ELF-1 (cell line): ENCODE measurements at regions not wholly inside any gene's neighbourhood (a gene's known extent, or its start where the extent isn't known, plus 50 kb on each side); places are given as distances from the start of the nearest gene placed in this dataset.
"Not testable (repeated sequence)": the region's sequence is repeated elsewhere in the genome, so short reads cannot be mapped to it uniquely, and the experiment has no call there.

Source experiments
- DNase-seq: peaks from one replicate; pipeline ENCODE4 v3.0.0-alpha.2; 2016; ENCODE audit warnings: low read depth, low spot score

DNA sequence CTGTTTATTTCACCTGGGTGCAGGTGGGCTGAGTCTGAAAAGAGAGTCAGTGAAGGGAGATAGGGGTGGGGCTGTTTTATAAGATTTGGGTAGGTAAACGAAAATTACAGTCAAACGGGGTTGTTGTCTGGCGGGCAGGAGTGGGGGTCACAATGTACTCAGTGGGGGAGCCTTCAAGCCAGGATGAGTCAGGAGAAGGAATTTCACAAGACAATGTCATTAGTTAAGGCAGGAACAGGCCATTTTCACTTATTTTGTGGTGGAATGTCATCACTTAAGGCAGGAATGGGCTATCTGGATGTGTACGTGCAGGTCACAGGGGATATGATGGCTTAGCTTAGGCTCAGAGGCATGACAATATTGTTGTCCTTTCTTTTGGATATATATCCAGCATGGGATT, 592.5 kb upstream of the MDGA2 start:
- DNase-seq: peak; percentile 7

DNA sequence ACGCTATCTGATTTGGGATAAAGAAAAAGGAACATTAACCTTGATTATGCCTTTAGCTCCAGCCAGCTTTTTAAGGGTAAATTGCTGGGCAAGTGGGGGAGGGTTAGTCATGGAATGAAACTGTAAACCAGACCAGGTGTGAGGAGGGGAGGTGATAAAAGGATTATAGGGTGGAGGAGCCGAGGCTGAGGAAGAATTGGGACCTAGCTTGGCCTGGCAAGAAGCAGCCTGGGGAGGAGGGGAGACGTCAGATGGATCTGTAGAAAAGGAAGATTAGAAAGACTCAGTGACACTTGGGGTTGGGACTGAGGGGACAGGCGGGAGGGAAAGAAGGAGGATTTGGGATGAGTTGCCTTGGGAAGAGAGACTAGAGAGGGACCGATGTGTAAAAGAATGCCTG, 590.8 kb upstream of the MDGA2 start:
- DNase-seq: peak; percentile 28

DNA sequence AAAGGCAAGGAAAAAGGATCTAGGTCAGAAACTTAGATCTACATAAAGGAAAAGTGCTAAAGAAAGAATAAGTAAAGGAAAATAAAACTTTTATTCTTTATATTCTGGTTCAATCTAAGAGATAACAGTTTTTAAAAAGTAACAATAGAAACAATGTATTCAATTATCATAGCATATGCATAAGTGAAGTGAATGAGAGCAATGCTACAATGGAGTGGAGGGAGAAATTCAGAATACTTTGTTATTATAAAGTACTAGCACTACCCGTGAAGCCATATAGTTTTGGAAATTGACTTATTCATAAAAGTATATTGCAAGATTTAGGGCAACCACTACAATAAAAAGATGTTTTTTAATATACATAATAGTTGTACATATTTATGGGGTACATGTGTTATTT, 586.0 kb upstream of the MDGA2 start:
- DNase-seq: no peak

DNA sequence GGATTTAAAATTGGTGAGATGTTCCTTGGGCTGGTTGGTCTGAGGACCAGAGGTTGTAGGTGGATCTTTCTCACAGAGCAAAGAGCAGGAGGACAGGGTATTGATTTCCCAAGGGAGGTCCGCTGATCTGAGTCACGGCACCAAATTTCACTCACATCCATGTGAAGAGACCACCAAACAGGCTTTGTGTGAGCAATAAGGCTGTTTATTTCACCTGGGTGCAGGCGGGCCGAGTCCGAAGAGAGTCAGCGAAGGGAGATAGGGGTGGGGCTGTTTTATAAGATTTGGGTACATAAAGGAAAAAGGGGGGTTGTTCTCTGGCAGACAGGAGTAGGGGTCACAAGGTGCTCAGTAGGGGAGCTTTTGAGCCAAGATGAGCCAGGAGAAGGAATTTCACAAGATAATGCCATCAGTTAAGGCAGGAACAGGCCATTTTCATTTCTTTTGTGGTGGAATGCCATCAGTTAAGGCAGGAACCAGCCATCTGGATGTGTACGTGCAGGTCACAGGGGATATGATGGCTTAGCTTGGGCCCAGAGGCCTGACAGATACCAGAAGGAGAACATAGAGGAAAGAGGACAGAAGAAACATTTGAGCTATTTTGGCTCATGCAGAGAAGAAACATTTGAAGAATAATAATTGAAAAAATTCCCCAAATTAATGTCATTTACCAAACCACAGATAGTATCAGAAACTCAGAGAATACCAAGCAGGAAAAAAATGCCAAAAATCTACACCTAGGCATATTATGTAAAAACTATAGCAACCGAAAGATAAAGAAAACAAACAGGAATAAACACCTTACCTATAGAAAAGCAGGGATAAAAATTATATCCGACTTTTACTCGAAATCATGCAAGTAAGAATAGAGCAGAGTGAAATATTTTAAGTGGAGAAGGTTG, 585.2 kb upstream of the MDGA2 start:
- not testable (repeated sequence) for DNase-seq

DNA sequence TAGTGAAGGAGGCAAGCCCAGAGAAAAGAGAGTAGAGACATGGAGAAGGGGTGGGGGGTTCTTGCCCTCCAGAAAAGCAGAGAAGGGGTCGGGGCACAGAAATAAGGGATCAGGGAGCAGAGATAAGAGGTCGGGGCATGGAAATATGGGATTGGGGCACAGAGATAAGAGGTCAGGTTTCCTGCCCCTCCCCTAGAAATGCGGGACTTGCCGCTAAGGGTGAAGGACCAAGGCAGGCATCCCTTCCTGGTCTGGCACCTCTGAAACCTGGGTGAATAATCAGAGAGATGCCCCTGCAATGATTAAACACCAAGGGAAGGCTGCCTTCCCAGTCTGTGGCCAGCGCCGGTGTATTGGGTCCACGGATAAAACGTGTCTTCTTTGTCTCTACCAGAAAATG, 584.5 kb upstream of the MDGA2 start:
- DNase-seq: not testable (repeated sequence)

DNA sequence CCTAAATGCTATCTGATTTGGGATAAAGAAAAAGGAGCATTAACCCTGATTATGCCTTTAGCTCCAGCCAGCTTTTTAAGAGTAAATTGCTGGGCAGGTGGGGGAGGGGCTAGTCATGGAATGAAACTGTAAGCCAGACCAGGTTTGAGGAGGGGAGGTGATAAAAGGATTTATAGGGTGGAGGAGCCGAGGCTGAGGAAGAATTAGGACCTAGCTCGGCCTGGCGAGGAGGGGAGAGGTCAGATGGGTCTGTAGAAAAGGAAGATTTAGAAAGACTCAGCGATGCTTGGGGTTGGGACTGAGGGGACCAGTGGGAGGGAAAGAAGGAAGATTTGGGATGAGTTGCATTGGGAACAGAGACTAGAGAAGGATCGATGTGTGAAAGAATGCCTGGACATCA, 583.8 kb upstream of the MDGA2 start:
- DNase-seq: not testable (repeated sequence)

DNA sequence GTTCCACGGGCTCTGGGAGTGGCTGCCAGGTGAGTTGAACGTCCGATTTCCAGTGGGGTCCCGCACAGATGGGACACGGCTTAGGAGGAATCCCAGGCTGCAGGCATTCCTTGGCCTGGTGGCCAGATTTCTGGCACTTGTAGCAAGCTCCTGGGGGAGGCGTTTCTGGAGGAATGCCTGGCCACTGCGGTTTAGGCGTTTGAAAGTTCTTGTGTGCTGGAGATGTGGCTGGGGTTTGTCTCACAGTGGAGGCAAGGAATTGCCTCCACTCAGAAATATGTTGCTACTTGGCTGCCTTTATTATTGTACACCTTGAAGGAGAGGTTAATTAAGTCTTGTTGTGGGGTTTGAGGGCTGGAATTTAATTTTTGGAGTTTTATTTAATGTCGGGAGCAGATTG, 583.3 kb upstream of the MDGA2 start:
- DNase-seq: not testable (repeated sequence)

DNA sequence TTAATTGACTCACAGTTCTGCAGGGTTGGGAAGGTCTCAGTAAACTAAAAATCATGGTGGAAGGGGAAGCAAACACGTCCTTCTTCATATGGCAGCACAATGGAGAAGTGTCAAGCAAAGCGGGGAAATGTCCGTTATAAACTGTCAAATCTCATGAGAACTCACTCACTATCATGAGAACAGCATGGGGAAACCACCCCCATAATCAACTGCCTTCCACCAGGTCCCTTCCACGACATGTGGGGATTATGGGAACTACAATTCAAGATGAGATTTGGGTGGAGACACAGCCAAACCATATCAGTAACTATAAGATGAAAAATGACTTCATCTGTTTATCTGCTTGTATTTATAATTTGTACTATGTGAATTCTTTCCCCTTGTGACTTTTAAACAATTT, 577.6 kb upstream of the MDGA2 start:
- no peak for DNase-seq

DNA sequence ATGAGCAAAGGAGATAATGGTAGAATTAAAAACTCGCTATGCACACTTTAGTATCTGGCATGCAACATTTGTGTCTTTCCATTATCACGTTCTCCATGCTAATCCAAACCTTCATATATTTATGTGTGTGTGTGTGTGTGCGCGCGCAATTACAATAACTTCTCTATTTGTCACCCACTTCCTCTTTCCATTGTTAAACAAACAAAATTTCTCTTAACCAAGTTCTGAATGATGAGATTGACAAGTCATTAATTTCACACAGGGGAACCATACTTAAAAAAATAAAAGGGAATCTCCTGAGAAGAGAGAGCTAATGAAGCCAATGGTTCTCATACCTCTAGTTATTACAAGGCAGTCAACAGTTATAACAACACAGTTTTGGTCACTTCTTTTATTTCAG, 575.9 kb upstream of the MDGA2 start:
- no peak for DNase-seq

DNA sequence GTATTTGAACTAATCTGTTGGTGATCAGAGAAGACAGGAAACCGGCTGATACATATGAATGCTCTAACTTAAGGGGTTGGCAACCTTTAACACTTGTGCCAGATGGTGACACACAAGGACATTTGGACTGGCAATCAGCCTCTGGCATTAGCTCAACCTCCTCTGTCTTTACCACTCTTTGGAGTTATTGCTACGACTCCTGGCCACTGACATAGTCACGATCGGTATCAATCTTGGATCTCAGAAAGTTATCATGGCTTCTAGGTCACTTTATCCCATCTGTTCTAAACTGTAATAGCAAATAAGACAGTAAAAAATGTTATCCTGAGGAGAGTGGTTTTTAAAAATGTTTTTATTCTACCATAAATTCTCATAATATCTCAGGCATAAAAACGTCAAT, 575.2 kb upstream of the MDGA2 start:
- no peak for DNase-seq

DNA sequence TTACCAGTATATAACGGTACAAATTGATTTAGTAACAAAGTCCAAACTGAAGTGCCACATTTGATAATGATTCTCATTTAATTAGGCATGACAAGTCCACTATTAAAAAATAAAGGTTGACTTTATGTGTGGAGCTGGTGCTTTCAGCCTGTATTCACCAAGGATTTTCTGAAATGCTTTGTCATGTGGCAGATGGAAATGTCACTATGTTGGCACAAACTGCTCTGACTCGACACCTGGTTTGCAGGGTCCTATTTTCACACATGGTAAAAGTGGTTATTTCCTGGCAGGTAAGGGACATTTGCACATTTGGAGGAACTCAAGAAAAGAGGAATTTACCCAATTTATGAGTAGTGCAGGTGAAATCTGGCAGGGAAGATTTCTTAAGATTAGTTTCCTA, 572.6 kb upstream of the MDGA2 start:
- DNase-seq: no peak

DNA sequence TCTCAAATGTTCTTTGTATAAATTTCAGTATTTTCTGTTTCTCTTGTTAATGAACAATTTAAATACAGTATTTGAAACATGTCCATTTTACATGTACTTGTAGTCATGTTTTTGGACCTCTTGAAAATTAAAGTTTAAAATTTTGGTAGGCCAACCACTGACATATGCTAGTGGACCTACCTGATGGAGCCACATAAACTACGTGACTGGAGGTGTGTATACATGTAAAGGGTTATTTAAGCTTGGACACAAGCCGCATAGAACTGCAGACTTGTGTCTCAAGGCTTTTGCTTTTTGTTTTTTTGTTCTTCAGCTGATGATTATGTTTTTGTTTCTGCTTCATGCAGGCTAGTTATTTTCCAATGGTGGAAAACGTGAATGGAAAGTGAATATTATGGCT, 568.5 kb upstream of the MDGA2 start:
- no peak for DNase-seq

DNA sequence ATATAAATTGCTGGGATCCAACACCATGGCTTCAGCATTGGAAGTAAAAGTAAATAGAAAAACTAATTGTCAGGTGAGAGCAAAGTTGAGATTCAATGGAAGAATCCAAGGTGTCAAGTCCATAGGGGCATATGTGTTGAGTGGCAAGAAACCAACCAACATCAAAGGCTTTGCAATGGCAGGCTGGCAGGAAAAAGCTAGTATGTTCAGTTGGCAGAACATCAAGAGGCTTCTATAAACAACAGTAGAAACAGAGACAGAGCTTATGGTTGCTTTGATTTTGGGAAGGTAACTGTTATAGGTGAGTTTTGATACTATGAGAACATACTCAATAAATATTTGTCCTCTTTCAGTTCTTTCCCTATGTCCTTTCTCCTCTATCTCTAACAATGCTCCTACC, 553.7 kb upstream of the MDGA2 start:
- DNase-seq: no peak

DNA sequence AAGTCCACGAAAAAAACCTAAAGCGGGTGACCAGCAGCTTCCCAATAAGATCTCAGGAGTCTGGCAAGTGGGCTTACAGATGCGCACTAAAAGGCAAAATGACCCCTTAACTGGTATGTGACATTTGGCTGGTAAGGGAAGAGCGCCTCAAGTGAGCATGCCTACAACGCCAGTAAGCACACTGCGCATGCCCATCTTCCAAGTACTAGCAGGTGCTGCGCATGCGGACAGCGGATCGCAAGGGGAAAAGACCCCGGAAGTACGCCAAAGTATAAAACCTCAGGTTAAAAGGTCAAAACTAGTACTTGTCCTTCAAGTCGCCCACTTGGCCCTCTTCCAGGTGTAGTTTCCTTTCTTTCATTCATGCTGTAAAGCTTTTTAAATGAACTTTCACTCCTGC, 518.5 kb upstream of the MDGA2 start:
- DNase-seq: no peak

DNA sequence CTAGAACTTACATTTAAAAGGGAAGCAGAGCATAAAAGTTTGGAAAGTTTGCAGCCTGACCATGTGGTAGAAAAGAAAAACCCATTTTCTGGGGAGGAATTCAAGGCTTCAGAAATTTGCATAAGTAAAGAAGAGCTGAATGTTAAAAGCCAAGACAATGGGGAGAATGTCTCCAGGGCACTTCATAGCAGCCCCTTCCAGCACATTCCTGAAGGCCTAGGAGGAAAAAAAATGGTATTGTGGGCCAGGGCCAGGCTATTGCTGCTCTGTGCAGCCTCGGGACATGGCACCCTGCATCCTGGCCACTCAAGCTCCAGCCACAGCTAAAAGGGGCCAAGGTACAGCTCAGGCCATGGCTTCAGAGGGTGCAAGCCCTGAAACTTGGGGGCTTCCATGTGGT, 474.2 kb upstream of the MDGA2 start:
- peak; percentile 34 for DNase-seq

DNA sequence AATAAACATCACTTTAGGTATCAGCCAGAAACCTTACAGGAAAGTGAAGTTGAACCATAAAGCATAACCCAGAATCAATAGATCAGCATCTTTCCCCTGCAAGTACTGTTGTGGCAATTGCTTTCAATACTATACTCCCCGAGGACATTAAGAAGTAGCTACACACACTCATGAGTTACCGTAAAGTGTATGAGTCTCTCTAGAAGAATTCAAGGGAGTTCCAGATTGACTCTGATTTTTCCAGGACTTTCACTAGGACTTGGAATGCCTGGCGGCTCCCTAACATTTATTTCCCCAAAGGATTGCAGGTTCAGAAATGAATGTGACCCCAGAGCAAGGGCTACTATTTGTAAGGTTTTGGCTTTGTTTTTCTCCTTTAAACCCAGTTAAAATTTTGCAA, 465.4 kb upstream of the MDGA2 start:
- no peak for DNase-seq

DNA sequence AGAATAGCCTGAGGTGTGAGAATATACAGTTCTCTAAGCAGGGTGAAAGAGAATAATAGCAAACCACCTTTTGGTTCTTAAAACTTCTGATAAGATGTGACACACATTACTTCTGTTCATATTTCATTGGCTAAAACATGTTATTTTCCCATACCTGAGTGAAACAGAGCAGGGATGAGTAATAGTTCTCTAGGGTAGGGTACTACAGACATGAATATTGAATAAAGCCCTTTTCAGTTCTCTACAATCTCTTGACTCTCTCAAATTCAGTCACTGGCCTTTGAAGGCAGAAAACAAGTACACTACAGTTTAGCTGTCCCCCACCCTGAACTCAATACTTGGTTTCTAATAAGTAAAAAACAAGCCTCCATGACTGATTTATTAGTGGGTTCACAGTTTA, 454.1 kb upstream of the MDGA2 start:
- DNase-seq: no peak

DNA sequence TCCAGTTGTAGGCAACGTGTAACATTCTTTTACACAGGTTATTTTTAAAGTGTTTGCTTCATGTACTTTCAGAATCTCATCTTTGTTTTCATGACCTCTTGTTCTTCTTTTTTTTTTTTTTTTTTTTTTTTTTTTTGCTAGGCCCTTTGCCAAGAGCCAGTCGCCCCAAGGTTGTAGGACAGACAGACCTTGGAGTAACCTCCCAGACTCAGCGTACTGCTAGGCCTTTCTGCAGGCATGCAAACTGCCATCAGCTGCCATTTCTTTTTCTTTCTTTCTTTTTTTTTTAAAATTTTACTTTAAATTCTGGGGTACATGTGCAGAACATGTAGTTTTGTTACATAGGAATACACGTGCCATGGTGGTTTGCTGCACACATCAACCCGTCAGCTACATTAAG, 452.3 kb upstream of the MDGA2 start:
- DNase-seq: no peak

DNA sequence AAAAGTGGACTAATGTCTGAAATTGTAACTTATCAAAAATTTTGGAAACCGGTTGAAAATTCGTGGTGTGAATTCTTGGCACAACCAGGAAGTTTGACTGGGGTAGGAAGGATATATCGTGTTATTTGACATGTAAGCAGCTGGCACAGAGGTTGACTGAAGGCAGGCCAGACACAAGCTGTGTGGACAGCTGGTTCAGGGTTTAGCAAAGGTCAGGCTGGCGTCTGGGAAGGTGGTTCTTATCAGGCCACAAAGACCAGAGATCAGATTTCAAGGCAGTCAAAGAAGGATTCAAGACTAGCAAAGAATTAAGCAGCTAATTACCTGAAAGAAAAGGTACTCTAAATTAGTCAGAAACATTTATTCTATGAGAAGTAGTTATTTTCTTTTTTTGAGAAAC, 450.2 kb upstream of the MDGA2 start:
- peak; percentile 75 for DNase-seq

DNA sequence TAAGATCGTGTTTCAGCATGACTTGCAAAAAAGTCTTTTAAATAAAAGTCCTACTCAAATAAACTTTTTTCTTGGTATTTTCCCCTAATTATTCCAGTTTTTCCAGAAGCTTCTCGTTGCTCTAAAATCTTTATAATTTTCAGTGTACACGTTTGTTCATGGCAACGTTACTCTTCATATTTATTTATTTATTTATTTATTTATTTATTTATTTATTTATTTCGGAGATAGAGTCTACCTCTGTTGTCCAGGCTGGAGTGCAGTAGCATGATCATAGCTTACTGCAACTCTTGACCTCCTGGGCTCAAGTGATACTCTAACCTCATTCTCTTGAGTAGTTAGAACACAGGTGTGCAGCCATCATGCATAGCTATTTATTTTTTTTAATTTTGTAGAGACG, 438.3 kb upstream of the MDGA2 start:
- DNase-seq: no peak

DNA sequence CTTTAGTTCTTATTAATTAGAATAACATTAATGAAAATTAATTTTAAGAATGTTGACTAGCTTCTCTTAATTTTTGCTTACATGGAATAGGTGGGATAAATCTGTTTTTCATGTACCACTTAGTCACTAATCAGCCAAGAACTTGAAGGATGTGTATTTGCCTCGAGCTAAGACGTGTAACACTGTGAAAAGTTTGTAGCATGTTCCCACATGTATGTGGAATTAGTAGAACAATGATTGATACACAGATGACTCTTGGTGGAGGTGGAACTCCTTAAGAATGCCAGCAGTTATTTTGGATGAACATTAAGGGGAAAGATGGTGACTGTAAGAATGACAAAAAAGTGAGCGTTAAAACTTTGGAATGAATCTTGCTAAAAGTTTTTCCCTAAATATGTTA, 435.7 kb upstream of the MDGA2 start:
- DNase-seq: no peak

DNA sequence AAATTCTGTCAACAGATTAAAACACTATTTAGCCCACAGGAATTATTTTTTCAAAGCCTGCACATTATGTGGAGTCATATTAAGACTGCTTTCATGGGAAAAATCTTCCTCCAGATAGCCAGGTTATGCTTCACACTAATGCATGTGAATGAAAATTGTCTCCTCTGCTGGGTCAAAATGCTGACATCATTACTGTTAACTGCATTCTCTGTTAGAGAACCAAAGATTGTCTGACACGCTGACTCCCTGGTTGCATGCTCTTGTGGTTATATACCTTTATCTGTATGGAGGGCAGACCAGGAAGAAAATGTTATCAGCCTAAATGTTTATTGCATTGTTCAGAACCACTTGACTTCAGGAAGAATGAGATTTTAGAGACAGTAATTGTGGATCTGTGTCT, 432.2 kb upstream of the MDGA2 start:
- no peak for DNase-seq

DNA sequence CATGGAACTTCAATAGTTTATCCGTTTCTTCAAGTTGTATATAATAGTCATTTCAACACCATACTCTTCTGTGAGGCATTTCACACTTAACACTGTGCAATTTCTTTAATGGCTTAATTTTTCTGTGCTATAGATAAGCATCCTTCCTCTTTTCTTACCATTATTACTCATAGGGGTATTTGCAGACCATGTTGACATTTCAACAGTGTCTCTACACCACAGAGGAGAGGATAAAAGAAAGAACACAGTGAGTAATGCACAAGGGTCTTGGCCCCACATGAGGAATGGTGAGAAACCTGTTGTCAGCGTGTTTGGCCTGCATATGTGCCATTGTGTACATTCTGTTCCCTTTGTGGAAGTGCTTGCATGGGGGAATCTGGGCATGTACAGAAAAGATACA, 421.5 kb upstream of the MDGA2 start:
- no peak for DNase-seq

DNA sequence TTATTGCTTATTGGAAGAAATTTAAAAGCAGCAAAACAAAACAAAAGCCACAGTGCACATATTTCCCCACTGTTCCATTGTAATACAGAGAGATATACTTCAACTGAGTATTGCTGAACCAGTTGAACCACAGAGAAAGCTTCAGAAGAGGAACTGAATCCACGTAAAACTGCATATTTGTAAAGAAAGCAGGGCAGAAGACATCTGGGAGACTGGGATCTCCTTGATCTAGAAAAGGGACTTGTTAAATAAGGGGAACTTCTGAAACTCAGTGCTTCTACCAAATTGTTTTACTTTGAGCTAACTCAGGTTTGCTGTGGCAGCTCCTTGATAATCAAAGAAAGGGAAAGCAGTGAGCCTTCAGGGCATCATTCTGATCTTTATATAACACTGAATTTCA, 411.1 kb upstream of the MDGA2 start:
- no peak for DNase-seq
